Panc1 (cell line): ENCODE measurements at regions not wholly inside any gene's neighbourhood (a gene's known extent, or its start where the extent isn't known, plus 50 kb on each side); places are given as distances from the start of the nearest gene placed in this dataset.

ENCODE experiments used
- ATAC-seq: fragments of 200-7000 bp; cut with Tn5 transposase; 2 replicates; pipeline ENCODE4 v1.9.1; 2020; ENCODE audit warnings: mild to moderate bottlenecking, moderate library complexity
- BruUV-seq: library from RNA; stranded (reverse); fragments of 400-500 nt; replicated peaks from 2 replicates; lab custom pipeline; 2021; lab: Mats Ljungman, UMichigan
- CTCF ChIA-PET: fragments of 300-600 bp; sonication (Branson Sonifier 250); formaldehyde crosslinking; loops from one replicate; lab custom pipeline; 2022; ENCODE audit warnings: antibody characterized with exemption; lab: Charles Lee
- POLR2A ChIA-PET: fragments of 300-600 bp; sonication (Branson Sonifier 250); formaldehyde crosslinking; loops from one replicate; lab custom pipeline; 2022; ENCODE audit warnings: antibody characterized with exemption; lab: Charles Lee
- DNase-seq: peaks from one replicate; pipeline ENCODE4 v3.0.0-alpha.2; 2010; ENCODE audit warnings: low read depth, low spot score
- H3K27ac ChIP-seq: 2 replicates; pipeline ENCODE4 v1.5.1; 2011; ENCODE audit warnings: mild to moderate bottlenecking, low read length, inconsistent platforms
- H3K27me3 ChIP-seq: fragments of 200-500 bp; sonication (Bioruptor generic); 2 replicates; pipeline ENCODE4 v1.6.0; 2014; ENCODE audit warnings: low read length, inconsistent platforms; ENCODE audit not compliant: control insufficient read depth, insufficient read depth
- H3K36me3 ChIP-seq: fragments of 200-500 bp; sonication (Bioruptor generic); 2 replicates; pipeline ENCODE4 v1.5.1; 2014; ENCODE audit warnings: inconsistent platforms, mild to moderate bottlenecking, low read length, moderate library complexity; ENCODE audit not compliant: control insufficient read depth, insufficient read depth
- H3K4me1 ChIP-seq: 2 replicates; pipeline ENCODE4 v1.5.1; 2011; ENCODE audit warnings: inconsistent platforms, mild to moderate bottlenecking, low read length, moderate library complexity; ENCODE audit not compliant: control insufficient read depth, insufficient read depth
- H3K4me3 ChIP-seq, 2 experiments: 2 replicates each; pipeline ENCODE4 v1.5.1; 2011 to 2012; ENCODE audit warnings: low read depth in 2 of 2, low read length in 2 of 2, mild to moderate bottlenecking in 2 of 2, inconsistent platforms in 1 of 2, moderate library complexity in 1 of 2
- H3K9me3 ChIP-seq: fragments of 200-500 bp; sonication (Bioruptor generic); 2 replicates; pipeline ENCODE4 v1.5.1; 2014; ENCODE audit warnings: low read depth, mild to moderate bottlenecking, inconsistent platforms, low read length, moderate library complexity; ENCODE audit not compliant: control insufficient read depth, insufficient read depth
- CTCF ChIP-seq: fragments of 450-650 bp; IDR thresholded peaks from 2 replicates; pipeline ENCODE4 v1.5.1; 2017; ENCODE audit warnings: mild to moderate bottlenecking
- POLR2AphosphoS5 ChIP-seq: IDR thresholded peaks from 2 replicates; pipeline ENCODE4 v1.6.1; 2012; ENCODE audit warnings: mild to moderate bottlenecking, low read depth, low read length, moderate library complexity
- REST ChIP-seq, 2 experiments: IDR thresholded peaks; 2 replicates each; pipeline ENCODE4 v1.6.1; 2011 to 2012; ENCODE audit warnings: low read depth in 2 of 2, control low read depth in 1 of 2, low read length in 1 of 2, mild to moderate bottlenecking in 1 of 2, moderate library complexity in 1 of 2; ENCODE audit not compliant: insufficient read depth in 1 of 2
- SIN3A ChIP-seq: IDR thresholded peaks from 2 replicates; pipeline ENCODE4 v1.6.1; 2012; ENCODE audit warnings: low read depth, mild to moderate bottlenecking, low read length, moderate library complexity, borderline replicate concordance; ENCODE audit not compliant: insufficient read depth
- TCF7L2 ChIP-seq: IDR thresholded peaks from 2 replicates; pipeline ENCODE4 v1.6.1; 2011; ENCODE audit warnings: mild to moderate bottlenecking, low read depth, low read length, inconsistent platforms
- in situ Hi-C: cut with HindIII; loops from 2 replicates; pipeline ENCODE4 v1.10.0; 2016; ENCODE audit warnings: low sequenced_read_pairs, low pct_unique_long_range_greater_than_20kb
- intact Hi-C: fragments of 100-400 bp; cut with micrococcal nuclease; formaldehyde crosslinking; loops from one replicate; pipeline ENCODE4 v1.10.0; 2022; ENCODE audit not compliant: unreplicated experiment

GRCh38 chr18:73850782-73851181, 296.9 kb downstream of the FBXO15 start:
- Histone ChIP-seq H3K27me3 (peaks cover 3% of the 10 kb centered on the region; the same call in 1 of the 2 replicates), H3K9me3 (no peaks in the 10 kb centered on the region), H3K27ac (no peak overlapping the region), H3K4me1 (no peaks in the 10 kb centered on the region), H3K36me3 (no peaks in the 10 kb centered on the region), H3K4me3 (no peak overlapping the region)
- POLR2A ChIA-PET, result no interaction called here
- in situ Hi-C loops, result no loop called here
- no peak for ATAC-seq
- intact Hi-C loops, result no loop called here
- CTCF ChIA-PET, result interaction anchor here (1.8 kb wide), 1 partner anchor 8 kb away, joined by 4 read pairs; no protein-coding TSS in a partner anchor
- DNase-seq, result no peak
- no TSS peak for BruUV-seq
- TF ChIP-seq CTCF (peak; percentile 35; the same call in 1 of the 2 replicates), REST (IDR thresholded peaks at IDR 0.05; ENCODE audit: insufficient read depth in 1 of 2, low read depth in 2 of 2, low read length in 1 of 2) (no peak)

- no TSS peak for BruUV-seq
- no peak for TF ChIP-seq REST (IDR thresholded peaks at IDR 0.05; ENCODE audit: insufficient read depth in 1 of 2, low read depth in 2 of 2, low read length in 1 of 2)
- no peak for TF ChIP-seq CTCF
- no peak for TF ChIP-seq POLR2AphosphoS5
- no peak for TF ChIP-seq SIN3A
- TF ChIP-seq TCF7L2, result no peak
Measured at GRCh38 chr18:73848656-73849055, 299.0 kb downstream of the FBXO15 start.

More at GRCh38 chr18:73848656-73849055, 299.0 kb downstream of the FBXO15 start:
- ChIA-PET POLR2A (no interaction called here), CTCF (no interaction called here)
- in situ Hi-C loops, result no loop called here
- no peaks in the 10 kb centered on the region for H3K9me3 ChIP-seq
- intact Hi-C loops, result no loop called here
- no peak overlapping the region for H3K4me3 ChIP-seq
- H3K36me3 ChIP-seq, result no peaks in the 10 kb centered on the region
- H3K4me1 ChIP-seq, result no peaks in the 10 kb centered on the region
- DNase-seq (no peak), ATAC-seq (no peak)
- peaks cover 11% of the 10 kb centered on the region; the same call in 1 of the 2 replicates for H3K27me3 ChIP-seq
- H3K27ac ChIP-seq, result no peak overlapping the region
